ENCODE measurements at regions not wholly inside any gene's neighbourhood (a gene's known extent, or its start where the extent isn't known, plus 50 kb on each side); places are given as distances from the start of the nearest gene placed in this dataset.

DNA sequence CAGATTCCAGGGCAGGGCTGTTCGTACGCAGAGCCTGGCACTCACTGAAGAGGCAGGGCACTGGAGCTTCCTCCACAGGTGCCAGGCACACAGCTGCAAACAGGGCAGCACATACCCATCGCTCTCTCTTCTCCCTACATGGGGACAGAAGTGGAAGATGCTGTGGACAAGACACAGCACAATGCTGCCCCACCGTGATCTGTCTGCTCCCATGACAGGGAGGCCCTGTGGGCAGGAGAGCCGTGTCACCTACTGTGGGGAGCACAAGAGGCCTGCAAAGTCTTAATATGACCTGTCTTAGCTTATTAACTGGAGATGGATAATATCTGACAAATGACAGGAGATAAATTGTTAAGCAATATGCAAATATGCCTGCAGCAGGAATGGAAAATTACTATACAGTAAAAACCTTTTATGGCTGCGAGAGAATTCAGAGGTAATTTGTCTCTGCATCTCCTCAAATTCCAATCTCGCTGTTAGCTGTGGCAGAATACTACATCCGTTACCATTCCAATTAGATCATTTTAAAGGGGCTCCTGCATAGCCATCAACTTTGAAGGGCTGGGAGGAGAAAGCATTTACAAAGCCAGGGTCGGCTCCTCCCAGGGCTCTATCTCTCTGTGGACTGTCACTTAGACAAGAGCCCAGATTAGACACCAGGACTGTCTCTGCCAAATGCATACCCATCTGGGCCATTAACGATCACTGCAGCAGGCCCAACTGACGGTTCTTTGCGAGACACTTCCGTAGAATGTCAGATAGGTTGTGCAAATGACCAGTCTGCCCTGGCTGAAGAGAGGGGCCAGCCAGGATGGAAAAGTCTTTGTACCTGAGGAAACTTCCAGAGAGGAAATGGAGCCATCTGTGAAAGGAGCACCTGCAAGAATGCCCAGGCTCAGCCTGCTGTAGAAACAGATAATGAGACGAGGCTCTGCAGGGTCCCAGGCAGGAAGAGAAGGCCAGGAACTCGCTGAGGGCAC lies 90.7 kb upstream of the FSTL4 start:
- no peak overlapping the region for H3K4me3 ChIP-seq (ENCODE audit: low read depth, low read length)

DNA sequence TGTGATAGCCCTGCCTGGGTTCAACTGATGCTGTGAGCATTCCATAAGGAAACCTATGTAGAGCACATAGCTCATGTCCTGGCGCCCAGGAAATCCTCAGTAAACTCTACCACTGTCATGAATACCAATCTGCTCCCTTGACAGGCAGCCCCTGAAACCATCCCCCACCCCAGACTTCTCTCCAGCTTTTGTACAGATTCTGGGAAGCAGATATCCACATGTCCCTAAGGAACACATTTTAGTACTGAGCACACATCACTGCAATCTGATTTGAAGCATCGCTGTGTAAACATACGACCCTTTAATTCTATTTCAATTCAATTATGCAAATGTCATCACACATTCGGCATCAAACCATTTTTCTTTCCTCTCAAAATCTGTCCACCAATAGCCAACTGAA lies 89.5 kb upstream of the FSTL4 start:
- ChIA-PET CTCF (no interaction called here), POLR2A (no interaction called here)
- H3K4me3 ChIP-seq (ENCODE audit: low read depth, low read length): no peak overlapping the region
- DNase-seq (ENCODE audit: low read depth, low spot score): no peak
- TF ChIP-seq, protein P1, sequence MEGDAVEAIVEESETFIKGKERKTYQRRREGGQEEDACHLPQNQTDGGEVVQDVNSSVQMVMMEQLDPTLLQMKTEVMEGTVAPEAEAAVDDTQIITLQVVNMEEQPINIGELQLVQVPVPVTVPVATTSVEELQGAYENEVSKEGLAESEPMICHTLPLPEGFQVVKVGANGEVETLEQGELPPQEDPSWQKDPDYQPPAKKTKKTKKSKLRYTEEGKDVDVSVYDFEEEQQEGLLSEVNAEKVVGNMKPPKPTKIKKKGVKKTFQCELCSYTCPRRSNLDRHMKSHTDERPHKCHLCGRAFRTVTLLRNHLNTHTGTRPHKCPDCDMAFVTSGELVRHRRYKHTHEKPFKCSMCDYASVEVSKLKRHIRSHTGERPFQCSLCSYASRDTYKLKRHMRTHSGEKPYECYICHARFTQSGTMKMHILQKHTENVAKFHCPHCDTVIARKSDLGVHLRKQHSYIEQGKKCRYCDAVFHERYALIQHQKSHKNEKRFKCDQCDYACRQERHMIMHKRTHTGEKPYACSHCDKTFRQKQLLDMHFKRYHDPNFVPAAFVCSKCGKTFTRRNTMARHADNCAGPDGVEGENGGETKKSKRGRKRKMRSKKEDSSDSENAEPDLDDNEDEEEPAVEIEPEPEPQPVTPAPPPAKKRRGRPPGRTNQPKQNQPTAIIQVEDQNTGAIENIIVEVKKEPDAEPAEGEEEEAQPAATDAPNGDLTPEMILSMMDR (IDR thresholded peaks at IDR 0.05; ENCODE audit: insufficient read depth, low read length, missing control alignments): no peak

More for the DNA sequence above, 90.7 kb upstream of the FSTL4 start:
- ChIA-PET CTCF (no interaction called here), POLR2A (no interaction called here)
- DNase-seq (ENCODE audit: low read depth, low spot score): no peak
- TF ChIP-seq, protein P1 (IDR thresholded peaks at IDR 0.05; ENCODE audit: insufficient read depth, low read length, missing control alignments): no peak

DNA sequence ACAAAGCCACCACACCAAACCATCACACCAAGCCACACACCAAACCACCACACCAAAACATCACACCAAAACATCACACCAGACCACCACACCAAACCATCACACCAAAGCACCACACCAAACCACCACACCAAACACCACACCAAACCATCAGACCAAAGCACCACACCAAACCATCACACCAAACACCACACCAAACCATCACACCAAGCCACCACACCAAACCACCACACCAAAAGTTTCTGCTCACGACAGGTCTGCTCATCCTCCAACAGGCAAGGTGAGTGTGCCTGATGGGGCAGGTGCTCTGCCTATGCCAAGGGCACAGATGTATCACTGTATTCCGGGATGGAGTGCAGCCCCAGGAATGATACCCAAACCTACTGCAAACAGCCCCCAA lies 87.9 kb upstream of the FSTL4 start:
- no peak for DNase-seq (ENCODE audit: low read depth, low spot score)
- no peak overlapping the region for H3K4me3 ChIP-seq (ENCODE audit: low read depth, low read length)
- TF ChIP-seq, protein P1 (IDR thresholded peaks at IDR 0.05; ENCODE audit: insufficient read depth, low read length, missing control alignments): no peak
- CTCF ChIA-PET: no interaction called here
- POLR2A ChIA-PET: no interaction called here

DNA sequence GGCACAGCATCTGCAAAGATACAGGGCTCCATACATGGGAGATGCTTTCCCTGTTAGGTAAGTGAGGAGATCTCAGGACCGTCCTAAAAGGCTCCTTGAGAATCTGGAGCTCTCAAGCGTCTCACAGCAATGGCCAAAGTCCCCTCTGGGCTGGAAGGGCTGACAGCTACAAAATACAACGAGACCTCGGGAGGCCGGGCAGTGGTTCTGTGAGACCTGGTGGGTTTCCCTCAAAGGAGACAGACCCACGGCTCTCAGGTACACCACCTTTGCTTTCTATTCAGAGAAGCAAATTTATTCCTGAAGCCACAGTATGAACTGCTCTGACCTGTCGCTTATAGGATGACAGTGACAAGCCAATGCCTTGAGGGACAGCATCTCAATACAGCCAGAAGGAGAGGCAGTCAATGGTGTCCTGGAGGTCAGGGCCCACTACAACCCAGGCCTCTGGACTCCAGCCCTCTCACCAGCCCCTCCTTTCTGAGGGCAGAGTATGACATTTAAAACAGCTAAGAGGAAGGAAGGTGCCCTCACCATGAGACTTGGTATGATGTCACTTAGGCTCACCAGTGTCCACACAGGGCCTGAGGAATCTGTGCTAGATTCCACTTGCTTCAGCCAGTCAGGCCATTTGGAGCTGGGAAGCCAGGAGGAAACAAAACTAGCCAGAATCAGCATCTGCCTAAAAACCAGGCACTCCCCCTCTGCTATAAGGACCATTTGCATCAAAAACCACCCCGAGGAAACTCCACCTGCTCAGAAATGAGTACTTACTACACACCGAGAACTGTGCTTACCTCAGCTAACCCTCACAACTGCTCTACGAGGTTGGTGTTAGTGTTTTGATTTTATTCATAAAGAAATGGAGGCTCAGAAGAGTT lies 86.5 kb upstream of the FSTL4 start:
- POLR2A ChIA-PET: no interaction called here
- no peak overlapping the region for H3K4me3 ChIP-seq (ENCODE audit: low read depth, low read length)
- no peak for DNase-seq (ENCODE audit: low read depth, low spot score)
- TF ChIP-seq, protein P1 (IDR thresholded peaks at IDR 0.05; ENCODE audit: insufficient read depth, low read length, missing control alignments): no peak
- CTCF ChIA-PET: no interaction called here

DNA sequence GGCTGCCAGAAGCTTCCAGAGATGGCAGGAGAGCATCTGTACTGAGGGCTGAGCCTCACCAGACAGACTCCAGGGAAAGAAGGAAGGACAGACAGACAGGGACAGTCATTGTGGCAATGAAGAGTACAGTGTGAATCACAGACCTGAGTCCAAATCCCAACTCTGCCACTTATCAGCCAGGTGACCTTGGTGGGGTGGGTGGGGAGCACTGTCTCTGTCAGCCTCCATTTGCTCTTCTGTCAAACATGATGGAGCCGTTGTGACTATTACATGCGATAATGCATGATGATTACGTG lies 85.9 kb upstream of the FSTL4 start:
- CTCF ChIA-PET: no interaction called here
- TF ChIP-seq, protein P1 (IDR thresholded peaks at IDR 0.05; ENCODE audit: insufficient read depth, low read length, missing control alignments): no peak
- POLR2A ChIA-PET: no interaction called here
- no peak overlapping the region for H3K4me3 ChIP-seq (ENCODE audit: low read depth, low read length)
- no peak for DNase-seq (ENCODE audit: low read depth, low spot score)
